DMS79 treated with DMSO at 0.1 percent for 48 hours (cell line): ENCODE measurements at regions not wholly inside any gene's neighbourhood (a gene's known extent, or its start where the extent isn't known, plus 50 kb on each side); places are given as distances from the start of the nearest gene placed in this dataset.
"Not testable (repeated sequence)": the region's sequence is repeated elsewhere in the genome, so short reads cannot be mapped to it uniquely, and the experiment has no call there.

ENCODE experiments used
- DNase-seq: peaks from one replicate; lab custom pipeline; 2025; lab: John Stamatoyannopoulos, UW

- no peak for DNase-seq
Measured at GRCh38 chr4:116544946-116545345, 540.4 kb downstream of the TRAM1L1 start.

GRCh38 chr4:116539744-116540143, 545.6 kb downstream of the TRAM1L1 start:
- no peak for DNase-seq

GRCh38 chr4:116537828-116538227, 547.5 kb downstream of the TRAM1L1 start:
- no peak for DNase-seq

GRCh38 chr4:116536024-116536423, 549.4 kb downstream of the TRAM1L1 start:
- DNase-seq = not testable (repeated sequence)

DNA sequence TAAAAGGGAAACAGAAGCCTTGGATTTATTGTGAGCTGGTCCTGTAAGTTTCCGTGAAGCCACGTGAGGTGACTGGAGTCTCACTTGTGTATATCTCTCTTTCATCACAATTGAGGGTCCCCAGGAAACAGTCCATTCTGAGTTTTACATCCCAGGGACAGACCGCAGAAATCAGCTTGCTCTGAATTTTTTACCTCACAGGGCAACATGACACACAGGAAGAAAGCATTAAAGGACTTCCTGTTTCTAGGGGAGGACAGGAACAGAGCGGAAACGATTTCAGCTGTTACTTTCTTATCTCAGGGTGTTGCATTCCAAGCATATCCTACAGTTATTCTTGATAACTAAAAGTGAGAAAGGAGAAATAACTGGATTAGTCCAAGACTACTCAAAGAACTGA, 553.5 kb downstream of the TRAM1L1 start:
- DNase-seq = no peak

DNA sequence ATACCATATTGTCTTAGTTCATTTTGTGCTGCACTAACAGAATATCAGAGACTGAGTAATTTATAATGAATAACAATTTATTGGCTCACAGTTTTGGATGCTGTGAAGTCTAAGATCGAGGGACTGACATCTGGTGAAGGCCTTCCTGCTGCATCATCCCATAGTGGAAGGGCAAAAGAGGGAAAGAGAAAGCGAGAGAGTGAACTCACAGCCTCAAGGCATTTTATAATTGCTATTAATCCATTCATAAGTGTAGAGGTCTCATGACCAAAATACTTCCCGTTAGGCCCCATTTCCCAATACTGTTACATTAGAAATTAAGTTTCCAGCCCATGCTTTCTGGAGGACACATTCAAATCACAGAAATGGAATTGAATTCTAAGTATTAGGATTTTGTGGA, 554.4 kb downstream of the TRAM1L1 start:
- no peak for DNase-seq

DNA sequence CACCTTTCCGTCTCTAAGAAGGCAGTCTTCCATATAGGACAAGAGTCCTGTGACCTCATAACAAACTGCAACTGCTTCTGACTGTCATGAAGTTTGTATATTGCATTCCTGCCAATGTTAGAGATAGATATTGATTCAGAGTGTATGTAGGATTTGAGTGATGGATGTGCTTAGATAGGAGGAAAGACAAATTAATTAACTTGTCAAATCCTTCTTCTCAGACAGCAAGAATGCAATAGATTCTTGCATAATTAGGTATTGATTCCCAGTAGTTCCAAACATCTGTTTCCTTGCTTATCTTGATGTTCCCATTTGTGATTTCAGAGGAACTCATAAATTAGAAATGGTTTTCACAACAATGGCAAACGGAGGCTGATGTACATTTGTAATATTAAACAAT, 555.3 kb downstream of the TRAM1L1 start:
- DNase-seq = no peak

DNA sequence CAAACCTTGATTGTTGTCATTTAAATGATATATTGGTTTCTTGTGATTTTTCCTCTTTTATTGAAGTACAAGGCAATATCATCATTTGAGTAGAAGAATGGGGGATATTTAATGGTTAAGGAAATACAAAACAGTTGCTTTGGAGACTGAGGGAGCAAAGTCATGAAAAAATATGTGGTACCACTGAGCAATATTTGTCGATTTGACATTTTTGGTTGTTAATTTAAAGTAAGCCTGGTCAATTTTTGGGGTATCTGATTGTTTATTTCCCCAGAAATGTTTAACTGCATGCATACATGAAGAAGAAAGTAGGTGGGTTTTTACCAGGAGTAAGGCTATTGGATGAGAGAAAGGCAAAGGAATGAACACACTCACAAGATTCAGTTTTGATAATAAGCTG, 556.2 kb downstream of the TRAM1L1 start:
- no peak for DNase-seq

DNA sequence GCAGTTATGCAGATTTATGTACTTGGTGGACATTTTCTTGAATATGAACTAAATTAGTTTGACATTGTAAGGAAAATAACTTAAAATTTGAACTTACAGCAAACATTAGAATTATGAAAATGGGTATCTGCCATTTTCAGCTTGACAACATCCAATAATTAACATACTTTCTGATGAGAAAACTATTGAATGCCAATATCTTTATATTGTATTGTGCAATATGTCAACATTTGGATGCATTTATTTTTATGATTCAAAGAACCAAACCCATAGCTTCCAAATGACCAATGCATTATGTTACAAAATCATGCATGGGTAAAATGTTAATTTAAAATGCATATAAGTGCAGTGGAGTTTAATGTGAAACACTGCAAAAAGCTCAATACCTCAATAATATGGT, 562.5 kb downstream of the TRAM1L1 start:
- DNase-seq = no peak

DNA sequence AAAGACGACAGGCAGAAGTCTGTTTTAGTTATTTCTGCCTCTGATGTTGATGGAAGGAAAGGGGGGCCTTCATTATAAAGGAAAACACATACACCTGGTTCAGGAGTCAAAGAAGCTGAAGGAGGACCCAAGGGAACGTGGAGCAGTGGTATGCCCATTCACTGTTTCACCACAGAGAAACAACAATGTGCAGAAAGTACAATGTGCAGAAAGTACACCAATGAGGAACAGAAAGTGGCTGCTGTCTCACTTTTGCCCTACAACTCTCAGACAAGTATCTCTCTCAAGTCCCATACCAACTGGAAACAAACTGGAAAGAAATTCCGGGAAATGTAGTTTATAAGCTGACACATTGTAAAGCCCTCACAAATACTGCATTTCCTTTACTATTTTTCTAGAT, 564.5 kb downstream of the TRAM1L1 start:
- no peak for DNase-seq

DNA sequence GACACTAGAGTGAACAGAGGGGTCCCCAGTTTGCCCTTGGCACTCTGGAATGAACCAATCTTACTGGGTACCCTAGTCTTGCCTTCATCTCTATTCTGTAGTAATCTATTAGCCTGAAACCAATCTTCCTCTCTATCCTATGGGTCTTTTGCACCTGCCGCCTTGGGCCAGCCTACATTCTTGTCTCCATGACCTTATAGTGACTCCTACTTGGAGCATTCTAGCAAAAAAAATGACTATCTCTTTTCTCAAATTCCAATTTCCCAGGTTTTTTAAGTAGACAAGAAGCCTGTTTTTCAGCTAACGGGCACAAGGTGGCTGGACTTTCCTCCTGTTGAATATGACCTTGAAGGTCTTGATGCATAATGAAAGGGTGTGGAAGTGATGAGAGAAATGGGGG, 568.7 kb downstream of the TRAM1L1 start:
- no peak for DNase-seq

- DNase-seq = no peak
Measured at GRCh38 chr4:116515959-116516358, 569.4 kb downstream of the TRAM1L1 start.

GRCh38 chr4:116512552-116512951, 572.8 kb downstream of the TRAM1L1 start:
- DNase-seq = no peak

DNA sequence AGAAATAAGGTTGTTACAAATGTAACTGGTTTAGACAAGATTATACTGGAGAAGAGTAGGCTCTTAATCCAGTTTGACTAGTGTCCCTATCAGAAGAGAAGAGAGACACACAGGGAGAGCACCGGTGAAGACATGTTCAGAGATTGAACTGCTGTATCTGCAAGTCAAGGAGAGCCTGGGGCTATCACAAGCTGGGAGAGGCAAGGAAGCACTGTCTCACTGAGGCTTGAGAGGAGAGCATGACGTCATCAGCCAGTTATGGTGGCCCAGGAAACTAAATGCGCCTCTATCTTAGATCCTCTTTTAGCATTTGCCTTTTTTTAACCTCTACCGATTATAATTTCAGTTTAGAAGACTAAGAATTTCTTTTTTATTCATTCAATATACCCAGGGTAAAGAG, 583.4 kb downstream of the TRAM1L1 start:
- DNase-seq = no peak

GRCh38 chr4:116500225-116500624, 585.2 kb downstream of the TRAM1L1 start:
- DNase-seq = no peak

DNA sequence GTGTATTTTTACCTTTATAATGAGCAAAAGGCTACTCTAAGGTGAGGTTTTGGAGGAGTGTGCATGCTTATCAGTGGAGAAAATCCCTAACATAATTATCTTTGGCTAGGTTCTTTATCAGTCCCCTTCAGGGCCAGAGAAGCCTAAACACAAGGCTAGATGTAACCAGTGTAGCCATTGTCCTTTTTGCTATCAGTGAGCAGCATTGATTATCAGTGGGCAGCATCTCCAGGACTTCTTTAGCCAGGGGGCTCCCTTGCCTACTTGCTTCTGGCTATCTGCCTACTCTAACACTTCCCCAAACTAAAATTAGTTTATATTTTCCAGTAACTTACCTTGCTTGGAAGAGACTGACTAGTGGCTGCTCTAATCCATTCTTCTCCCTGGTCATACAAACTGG, 595.6 kb downstream of the TRAM1L1 start:
- DNase-seq = no peak

- DNase-seq = no peak
Measured at GRCh38 chr4:116486401-116486800, 599.0 kb downstream of the TRAM1L1 start.

DNA sequence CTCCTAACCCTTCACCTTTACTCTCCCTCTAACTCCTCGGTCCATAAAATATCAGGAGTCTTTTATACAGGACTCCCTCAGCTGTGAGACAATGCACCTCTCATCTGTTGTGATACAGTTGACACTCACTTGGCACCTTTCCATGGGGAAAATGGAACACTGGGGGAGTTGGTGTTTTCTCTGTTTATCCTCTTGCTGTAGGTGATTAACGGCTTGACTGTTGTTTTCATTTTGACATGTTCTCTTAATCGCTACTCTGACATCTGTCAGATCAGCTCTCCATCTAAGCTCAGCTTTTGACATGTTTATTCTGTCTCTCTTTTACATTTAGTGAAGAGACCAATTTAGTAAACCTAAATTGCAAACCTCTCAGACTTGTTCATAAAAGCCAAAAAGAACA, 604.8 kb downstream of the TRAM1L1 start:
- no peak for DNase-seq

- no peak for DNase-seq
Measured at GRCh38 chr4:116478343-116478742, 607.0 kb downstream of the TRAM1L1 start.

DNA sequence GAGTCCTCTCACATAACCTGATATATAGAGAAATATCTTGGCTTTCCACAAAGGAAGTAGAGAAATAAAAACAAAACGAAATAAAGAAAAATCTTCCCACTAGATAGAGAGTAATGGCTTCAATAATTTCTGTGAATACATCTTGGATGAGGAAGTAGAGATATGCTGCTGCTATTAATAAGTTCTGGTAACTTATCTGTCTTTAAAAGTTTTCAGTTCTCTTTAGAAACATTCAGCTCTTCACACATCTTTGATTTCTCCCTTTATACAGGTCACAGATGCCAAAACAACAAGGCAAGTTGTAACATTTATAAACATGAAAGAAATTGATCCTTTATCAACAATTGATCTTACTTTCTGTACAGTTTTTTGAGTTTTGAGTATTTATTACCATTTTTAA, 615.8 kb downstream of the TRAM1L1 start:
- no peak for DNase-seq

- no peak for DNase-seq
Measured at GRCh38 chr4:116453127-116453526, 632.2 kb downstream of the TRAM1L1 start.

DNA sequence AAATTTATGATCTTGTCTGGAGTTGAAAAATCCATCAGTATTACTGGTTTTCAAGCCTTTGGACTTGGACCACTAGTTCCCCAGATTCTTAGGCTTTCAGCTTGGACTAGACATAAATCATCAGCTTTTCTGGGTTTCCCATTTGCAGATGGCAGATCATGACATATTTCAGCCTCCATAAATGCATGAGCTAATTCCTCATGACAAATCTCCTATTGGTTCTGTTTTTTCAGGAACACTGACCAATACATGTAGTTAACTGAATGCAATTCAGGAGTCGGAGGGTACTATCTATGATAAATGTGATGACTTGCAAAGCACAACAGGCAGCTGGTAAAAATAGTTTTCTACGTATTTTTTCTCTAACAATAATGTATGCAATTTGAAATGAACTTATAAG, 635.6 kb downstream of the TRAM1L1 start:
- no peak for DNase-seq

DNA sequence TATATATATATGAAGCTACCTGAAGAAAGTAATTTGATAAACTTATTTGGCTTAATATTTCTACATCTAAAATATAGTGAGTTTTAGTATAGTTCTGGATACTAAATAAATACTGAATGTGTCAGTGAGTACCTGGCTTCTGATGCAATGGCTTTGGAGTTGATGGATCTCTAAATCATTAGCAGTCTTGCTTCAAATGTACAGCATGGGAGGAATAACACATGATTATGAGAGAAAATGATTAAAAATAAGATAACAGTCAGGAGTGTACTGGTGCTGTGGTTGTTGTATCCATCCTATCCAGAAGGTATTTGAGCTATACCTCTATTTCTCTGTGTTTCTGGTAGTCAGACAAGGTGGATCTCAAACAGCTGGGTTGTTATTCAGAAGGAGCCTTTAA, 641.3 kb downstream of the TRAM1L1 start:
- no peak for DNase-seq

DNA sequence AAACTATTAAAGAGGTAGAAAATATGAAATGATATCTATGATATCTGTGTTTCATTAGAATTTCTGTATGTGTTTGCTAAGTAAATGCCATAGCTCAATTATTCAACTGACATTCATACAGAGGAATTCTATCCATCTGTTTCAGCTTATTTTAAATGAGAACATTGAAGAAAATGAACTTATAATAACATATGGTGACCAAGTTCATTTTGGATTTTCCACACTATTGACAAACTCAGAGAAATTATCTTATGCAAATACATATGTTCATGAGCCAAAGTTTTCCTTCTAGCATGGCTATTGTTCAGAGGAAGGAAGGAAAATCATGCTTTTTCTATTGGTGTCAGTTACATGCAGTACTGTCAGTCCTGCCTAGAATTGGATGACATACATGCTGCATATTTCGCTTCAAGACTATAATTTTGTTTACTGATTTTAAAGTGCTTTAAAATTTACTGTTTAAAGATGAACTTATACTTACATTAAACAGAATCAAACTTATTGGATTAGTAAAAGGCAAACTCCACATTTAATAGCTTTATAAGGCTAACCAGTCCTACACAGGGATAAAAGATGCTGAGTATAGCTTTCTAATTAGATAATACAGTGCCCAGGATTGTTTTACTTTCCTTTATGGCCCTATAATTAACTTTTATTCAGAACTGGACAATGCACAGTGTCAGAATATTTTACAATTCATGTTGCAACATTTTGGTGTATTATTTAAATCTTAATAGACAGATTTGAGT, 646.2 kb downstream of the TRAM1L1 start:
- no peak for DNase-seq
